GM18507 (cell line): ENCODE measurements at regions not wholly inside any gene's neighbourhood (a gene's known extent, or its start where the extent isn't known, plus 50 kb on each side); places are given as distances from the start of the nearest gene placed in this dataset.
"Not testable (repeated sequence)": the region's sequence is repeated elsewhere in the genome, so short reads cannot be mapped to it uniquely, and the experiment has no call there.

Source experiments
- DNase-seq: peaks from one replicate; pipeline ENCODE4 v3.0.0; 2011; ENCODE audit warnings: low read depth; ENCODE audit not compliant: insufficient read length; ENCODE audit errors: extremely low spot score
- FAIRE-seq: peaks from 2 replicates; lab custom pipeline; 2011; peaks lifted over from hg19 to GRCh38; lab: Jason Lieb, UNC

DNA sequence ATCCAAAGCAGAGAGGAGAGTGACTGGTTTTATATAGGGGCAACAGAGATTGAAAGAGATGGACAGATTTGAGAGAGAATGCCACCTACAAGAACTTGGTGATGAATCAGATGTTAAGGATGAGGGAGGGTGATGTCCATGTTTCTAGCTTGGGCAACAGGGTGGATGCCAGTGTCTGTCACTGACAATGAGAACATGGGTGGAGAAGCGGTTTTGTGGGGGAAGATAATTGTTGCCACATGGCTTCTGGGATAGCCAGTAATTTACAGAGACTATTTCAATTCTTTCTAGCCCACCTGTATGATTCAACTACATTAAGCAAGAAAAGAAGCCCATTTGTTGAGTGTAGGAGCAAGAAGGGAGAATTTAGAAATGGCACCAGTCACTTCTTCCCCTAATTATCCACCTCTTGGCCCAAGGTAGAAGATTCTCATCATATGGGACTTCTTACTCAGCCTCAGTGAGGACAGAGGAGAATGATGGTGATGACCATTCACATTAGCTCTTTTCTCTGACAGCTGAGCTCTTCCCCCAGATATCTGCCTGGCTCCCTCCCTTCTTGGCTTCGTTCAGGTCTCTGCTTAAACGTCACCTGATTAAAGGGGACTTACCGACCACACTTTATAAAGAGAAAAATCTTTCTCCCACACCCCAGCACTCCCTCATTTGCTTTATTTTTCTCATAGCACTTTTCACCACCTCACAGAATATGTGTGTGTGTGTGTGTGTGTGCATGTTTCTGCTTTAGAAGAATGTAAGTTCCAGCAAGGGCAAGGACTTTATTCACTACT, 117.8 kb downstream of the DUSP6 start:
- DNase-seq: no peak
- FAIRE-seq: no peak

DNA sequence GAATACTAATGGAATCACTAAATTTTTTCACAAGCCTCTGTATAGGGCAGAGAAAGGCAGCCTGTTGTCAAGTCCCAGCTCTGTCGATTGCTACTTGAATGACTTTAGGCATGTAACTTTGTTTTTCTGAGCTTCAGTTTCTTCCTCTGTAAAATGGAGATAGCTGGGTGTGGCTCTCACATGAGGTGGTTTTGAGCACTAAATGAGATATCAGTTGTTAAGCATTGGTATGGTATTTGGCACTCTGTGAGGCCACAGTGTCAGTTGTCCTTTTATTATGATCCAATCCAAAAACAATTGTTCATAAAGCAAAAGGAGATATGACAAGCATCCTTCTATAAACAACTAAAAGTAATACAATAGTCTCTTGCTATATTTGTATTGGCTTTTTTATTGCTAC, 120.6 kb downstream of the DUSP6 start:
- FAIRE-seq: no peak
- DNase-seq: no peak

DNA sequence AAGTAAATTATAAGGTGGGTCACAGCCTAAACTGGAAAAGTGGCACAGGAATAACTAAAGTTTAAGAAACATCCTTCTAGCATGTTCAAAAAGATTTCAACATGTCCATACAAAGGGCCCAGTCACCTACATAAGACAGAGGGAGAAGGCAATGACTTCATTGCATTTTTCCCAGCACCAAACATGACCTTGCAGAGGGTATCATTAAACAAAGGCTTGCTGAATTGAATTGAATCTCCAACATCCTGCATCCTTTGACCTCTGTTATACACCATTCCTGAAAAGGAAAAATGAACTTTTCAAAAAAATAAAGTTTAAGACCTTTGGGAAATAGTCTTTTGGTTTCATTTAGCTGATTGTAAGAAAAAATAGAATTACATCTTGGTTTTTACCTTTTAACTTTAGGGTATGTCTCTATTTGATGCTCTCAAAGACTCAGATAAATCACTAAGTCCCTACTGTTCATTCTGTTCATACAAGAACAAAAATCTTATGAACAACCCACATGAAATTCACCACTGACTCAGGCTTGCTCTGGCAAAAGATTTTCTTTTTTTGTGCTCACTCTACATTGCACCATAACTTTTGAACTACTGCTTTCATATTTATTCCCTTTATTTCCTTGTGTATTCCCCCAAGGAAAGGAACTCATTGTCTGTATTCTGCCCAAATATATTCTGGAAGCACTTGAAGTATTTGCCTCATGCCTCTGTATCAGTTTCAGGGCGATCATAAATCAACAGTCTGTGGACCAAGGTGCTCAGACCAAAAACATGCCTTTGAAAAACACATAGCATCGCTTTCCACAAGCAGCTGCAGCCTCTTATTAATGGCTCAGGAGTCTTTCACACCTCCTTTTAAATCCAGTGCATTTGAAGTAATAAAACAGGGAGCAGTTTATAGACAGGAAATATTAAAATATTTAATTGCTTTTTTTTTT, 121.7 kb downstream of the DUSP6 start:
- no peak for FAIRE-seq
- DNase-seq: no peak

DNA sequence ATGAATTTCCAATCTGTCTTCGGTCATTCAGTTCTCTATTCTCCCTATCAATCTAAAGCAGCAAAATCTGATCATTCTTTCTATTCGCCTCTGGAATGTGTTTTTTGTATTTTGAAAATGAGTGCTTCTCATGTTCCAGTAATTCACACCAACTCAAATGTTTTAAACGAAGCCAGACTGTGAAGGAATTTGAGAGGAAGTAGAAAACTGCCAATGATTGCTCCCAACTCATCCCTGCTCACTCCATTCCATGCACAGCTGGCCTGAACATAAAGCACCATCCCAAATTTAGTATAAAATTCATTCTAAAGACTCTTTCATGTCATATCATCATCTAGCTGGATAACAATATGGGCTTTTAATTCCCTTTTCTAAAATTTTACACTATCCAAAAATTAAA, 123.8 kb downstream of the DUSP6 start:
- DNase-seq (no peak), FAIRE-seq (no peak)

DNA sequence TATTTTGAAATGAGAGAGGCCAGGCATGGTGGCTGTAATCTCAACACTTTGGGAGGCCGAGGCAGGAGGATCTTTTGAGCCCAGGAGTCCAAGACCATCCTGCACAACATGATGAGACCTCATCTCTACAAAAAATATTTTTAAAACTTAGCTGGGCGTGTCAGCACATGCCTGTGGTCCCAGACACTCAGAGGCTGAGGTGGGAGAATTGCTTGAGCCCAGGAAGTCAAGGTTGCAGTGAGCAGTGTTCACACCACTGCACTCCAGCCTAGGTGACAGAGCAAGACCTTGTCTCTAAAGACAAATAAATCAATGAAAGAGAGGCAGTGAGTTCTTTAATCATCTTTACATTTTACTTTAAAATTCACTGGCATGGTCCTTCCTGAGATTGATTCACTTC, 124.5 kb downstream of the DUSP6 start:
- FAIRE-seq: no peak
- DNase-seq: no peak

DNA sequence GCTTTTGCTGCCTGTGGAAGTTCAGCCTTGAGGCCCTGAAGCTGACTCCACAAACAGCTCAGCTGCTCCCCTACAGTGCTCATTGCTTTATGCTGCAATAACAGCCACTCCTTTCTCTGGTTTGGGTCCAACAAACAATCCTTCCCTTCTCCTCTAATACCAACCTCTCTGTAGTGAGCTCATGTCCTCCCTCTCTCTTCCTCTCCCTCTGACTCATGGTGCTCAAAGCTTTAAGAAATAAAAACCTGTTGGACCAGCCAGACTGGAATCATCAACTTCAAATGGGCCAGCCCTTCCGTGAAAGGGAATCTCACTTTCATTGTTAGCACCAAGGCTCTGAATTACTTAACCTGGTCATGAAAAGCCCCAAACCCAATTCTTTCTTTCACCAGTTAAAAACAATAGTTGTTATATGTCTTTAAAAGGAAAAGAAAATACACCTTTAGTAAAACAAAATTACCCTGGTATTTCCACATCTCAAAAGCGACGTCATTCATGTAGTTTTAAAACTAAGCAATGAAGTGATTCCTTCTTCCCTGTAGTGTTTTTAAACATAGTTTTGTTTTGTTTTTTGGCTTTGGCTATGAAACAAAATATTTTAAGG, 126.4 kb downstream of the DUSP6 start:
- FAIRE-seq: no peak
- no peak for DNase-seq

GRCh38 chr12:89225401-89225800, 126.9 kb downstream of the DUSP6 start:
- DNase-seq: no peak
- FAIRE-seq: no peak

- FAIRE-seq, DNase-seq: not testable (repeated sequence)
Measured at GRCh38 chr12:89222580-89222979, 129.7 kb downstream of the DUSP6 start.

GRCh38 chr12:89217472-89217871, 134.8 kb downstream of the DUSP6 start:
- no peak for DNase-seq
- FAIRE-seq: no peak

DNA sequence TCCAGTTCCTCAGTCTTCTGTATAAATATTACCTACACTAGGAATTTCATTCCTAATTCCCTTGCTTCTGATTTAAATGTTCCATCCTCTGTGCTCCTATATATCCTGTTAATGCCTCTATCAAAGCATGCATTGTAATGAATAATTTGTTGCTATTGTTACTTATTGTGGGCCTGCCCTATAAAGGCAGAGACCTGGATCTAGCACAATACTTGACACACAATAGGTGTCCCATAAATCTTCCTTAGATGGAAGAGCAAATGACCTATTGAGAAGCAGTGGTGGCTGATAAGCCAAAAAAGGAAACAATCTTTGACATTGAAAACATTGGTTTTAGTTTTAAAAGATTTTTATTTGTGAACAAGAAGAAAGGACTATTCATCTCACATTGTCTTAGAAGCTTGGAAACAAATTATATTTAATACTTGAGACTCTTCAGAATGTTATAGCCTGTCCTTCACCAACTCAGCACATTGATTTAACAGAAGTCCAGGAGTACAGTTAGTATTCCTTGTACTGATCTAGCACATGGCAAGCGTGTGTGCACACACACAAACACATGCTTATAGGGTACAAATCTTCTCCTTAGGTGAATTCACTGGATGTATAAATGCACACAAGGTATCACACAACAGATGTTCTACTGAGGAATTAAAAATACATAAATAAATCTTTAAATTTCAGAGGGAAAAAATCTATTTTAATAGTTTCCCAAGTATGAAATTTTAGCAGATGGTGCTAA, 135.9 kb downstream of the DUSP6 start:
- no peak for FAIRE-seq
- DNase-seq: no peak

DNA sequence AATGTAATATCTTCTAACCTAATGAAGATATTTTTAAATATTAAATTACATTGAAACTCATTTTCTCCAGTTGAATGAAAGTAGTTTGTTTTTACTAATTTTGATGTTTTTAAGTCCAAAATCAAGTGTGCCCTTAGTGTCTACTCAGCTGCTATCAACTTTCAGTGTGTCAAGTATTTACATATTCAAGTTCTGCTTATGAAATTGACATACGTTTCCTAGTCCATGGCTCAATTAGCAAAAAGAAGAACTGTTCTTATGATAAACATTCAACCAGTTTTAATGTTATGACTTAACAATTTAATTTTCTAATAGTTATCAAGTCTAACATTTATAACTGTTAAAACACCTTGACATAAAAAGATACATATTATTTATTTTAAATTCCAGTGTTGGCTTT, 137.1 kb downstream of the DUSP6 start:
- FAIRE-seq: no peak

DNA sequence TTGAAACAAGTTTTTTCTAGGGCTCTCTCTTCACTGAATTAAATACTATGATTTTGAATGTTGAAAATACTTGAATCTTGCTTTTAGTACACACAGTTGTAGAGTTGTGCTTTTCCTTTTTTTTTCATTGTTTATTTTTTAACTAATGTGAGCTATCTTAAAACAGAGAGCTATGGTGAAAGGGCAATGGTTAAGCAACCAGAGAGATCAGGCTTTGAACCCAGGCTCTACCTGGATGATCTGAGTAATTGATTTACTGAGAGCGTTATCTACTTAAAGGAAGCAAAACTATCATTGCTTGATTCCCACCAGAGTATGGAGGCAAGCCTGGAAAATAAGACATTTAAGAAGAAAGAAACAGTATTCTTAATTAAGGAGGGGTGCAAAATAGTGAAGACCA, 138.6 kb downstream of the DUSP6 start:
- FAIRE-seq (no peak), DNase-seq (no peak)

More for the DNA sequence above, 137.1 kb downstream of the DUSP6 start:
- DNase-seq: no peak

GRCh38 chr12:89213139-89213538, 139.2 kb downstream of the DUSP6 start:
- FAIRE-seq (no peak), DNase-seq (no peak)

DNA sequence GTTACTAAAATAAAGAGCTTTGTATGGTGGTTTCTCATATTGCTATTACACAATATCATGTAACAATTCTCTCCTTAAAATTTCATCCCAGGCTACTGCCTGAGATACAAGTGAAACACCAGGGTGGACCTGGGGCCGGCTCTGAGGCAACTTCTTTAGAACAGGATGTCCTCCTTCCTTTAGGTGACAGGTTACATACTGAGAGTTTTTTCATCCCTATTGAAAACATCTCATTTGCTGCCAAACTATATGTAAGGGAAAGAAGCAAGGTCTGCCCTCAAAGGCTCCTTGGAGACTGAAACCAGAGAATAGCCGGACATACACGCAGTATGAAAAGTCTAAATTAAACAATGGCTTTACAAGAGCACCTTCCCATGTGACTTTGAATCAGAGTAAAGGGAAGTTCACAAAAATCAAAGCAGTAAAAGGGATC, 139.9 kb downstream of the DUSP6 start:
- FAIRE-seq: no peak
- DNase-seq: no peak

GRCh38 chr12:89211456-89211855, 140.8 kb downstream of the DUSP6 start:
- FAIRE-seq: no peak
- no peak for DNase-seq

GRCh38 chr12:89210277-89210676, 142.0 kb downstream of the DUSP6 start:
- no peak for FAIRE-seq
- no peak for DNase-seq

- DNase-seq: no peak
- FAIRE-seq: no peak
Measured at GRCh38 chr12:89208661-89209096, 143.6 kb downstream of the DUSP6 start.

- FAIRE-seq: no peak
- DNase-seq: no peak
Measured at GRCh38 chr12:89206390-89206789, 145.9 kb downstream of the DUSP6 start.

GRCh38 chr12:89205517-89205916, 146.8 kb downstream of the DUSP6 start:
- DNase-seq: no peak

More at GRCh38 chr12:89205517-89205916, 146.8 kb downstream of the DUSP6 start:
- no peak for FAIRE-seq
